Umbilical cord (tissue), 1 donor: ENCODE measurements at regions not wholly inside any gene's neighbourhood (a gene's known extent, or its start where the extent isn't known, plus 50 kb on each side); places are given as distances from the start of the nearest gene placed in this dataset.
"Not testable (repeated sequence)": the region's sequence is repeated elsewhere in the genome, so short reads cannot be mapped to it uniquely, and the experiment has no call there.

Experiments
- DNase-seq: peaks from one replicate; pipeline ENCODE4 v3.0.0-alpha.2; 2015; ENCODE audit warnings: low spot score

- DNase-seq = not testable (repeated sequence)
These were observed 89.4 kb downstream of the DDX11 start for GRCh38 chr12:31162896-31163560.

- DNase-seq = not testable (repeated sequence)
These were observed 100.6 kb downstream of the DDX11 start for GRCh38 chr12:31174293-31174692.

- not testable (repeated sequence) for DNase-seq
These were observed 103.9 kb downstream of the DDX11 start for GRCh38 chr12:31177514-31177913.

- not testable (repeated sequence) for DNase-seq
These were observed 105.2 kb downstream of the DDX11 start for GRCh38 chr12:31178875-31179274.

- peak; percentile 23 for DNase-seq
These were observed 106.1 kb downstream of the DDX11 start for GRCh38 chr12:31179627-31180237.

GRCh38 chr12:31182571-31182970, 108.9 kb downstream of the DDX11 start:
- not testable (repeated sequence) for DNase-seq

- not testable (repeated sequence) for DNase-seq
These were observed 109.4 kb downstream of the DDX11 start for GRCh38 chr12:31183107-31183506.

GRCh38 chr12:31183899-31184298, 110.2 kb downstream of the DDX11 start:
- not testable (repeated sequence) for DNase-seq

GRCh38 chr12:31184667-31185066, 111.0 kb downstream of the DDX11 start:
- DNase-seq = not testable (repeated sequence)

- not testable (repeated sequence) for DNase-seq
These were observed 119.0 kb downstream of the DDX11 start for GRCh38 chr12:31192689-31193088.

- DNase-seq = not testable (repeated sequence)
These were observed 122.0 kb downstream of the DDX11 start for GRCh38 chr12:31195620-31196019.

- DNase-seq = not testable (repeated sequence)
These were observed 125.8 kb downstream of the DDX11 start for GRCh38 chr12:31199476-31199875.

- DNase-seq = peak; percentile 51
These were observed 124.6 kb downstream of the SINHCAF start for GRCh38 chr12:31201382-31201781.

GRCh38 chr12:31203261-31203660, 122.7 kb downstream of the SINHCAF start:
- no peak for DNase-seq

- DNase-seq = peak; percentile 51
These were observed 120.9 kb downstream of the SINHCAF start for GRCh38 chr12:31205054-31205453.

- no peak for DNase-seq
These were observed 119.8 kb downstream of the SINHCAF start for GRCh38 chr12:31206038-31206670.

GRCh38 chr12:31207799-31208465, 118.0 kb downstream of the SINHCAF start:
- no peak for DNase-seq

GRCh38 chr12:31210104-31210503, 115.8 kb downstream of the SINHCAF start:
- no peak for DNase-seq

- DNase-seq = no peak
These were observed 115.4 kb downstream of the SINHCAF start for GRCh38 chr12:31210541-31210940.

- no peak for DNase-seq
These were observed 111.1 kb downstream of the SINHCAF start for GRCh38 chr12:31214626-31215517.
